ENCODE measurements at regions not wholly inside any gene's neighbourhood (a gene's known extent, or its start where the extent isn't known, plus 50 kb on each side); places are given as distances from the start of the nearest gene placed in this dataset.
A peak's percentile ranks its signal among the peaks of the same experiment; 100 is the strongest.

- TF ChIP-seq SNAI1 (CRISPR knock-in tag; IDR thresholded peaks at IDR 0.05; ENCODE audit: borderline replicate concordance) (no peak), ZNF180 (CRISPR knock-in tag; IDR thresholded peaks at IDR 0.05; ENCODE audit: borderline replicate concordance, low read depth) (no peak), HMGXB3 (CRISPR knock-in tag; IDR thresholded peaks at IDR 0.05; ENCODE audit: borderline replicate concordance) (no peak), ZNF468 (CRISPR knock-in tag; IDR thresholded peaks at IDR 0.05) (no peak), ZNF512 (CRISPR knock-in tag; IDR thresholded peaks at IDR 0.05) (no peak), HNRNPUL1 (IDR thresholded peaks at IDR 0.05; ENCODE audit: low read depth, low read length) (no peak), MXI1 (IDR thresholded peaks at IDR 0.05; ENCODE audit: borderline replicate concordance, low read depth, low read length) (no peak)
Measured at GRCh38 chr10:28355376-28355775, 52.5 kb upstream of the MPP7 start (continued).

- Histone ChIP-seq H3K9ac (ENCODE audit: insufficient read depth, low read depth, low read length) (no peak overlapping the region), H3K9me3 (ENCODE audit: low read length) (no peaks in the 10 kb centered on the region), H4K20me1 (ENCODE audit: insufficient read depth, low read length) (no peaks in the 10 kb centered on the region), H3K36me3 (replicated peaks in 1 of 2; ENCODE audit: control insufficient read depth in 1 of 2, insufficient read depth in 2 of 2, low read length in 2 of 2) (no peaks in the 10 kb centered on the region), H3K27me3 (ENCODE audit: control insufficient read depth in 1 of 2, insufficient read depth in 2 of 2, low read length in 2 of 2) (no peaks in the 10 kb centered on the region), H3K4me3 (replicated peaks in 1 of 3; ENCODE audit: insufficient read depth in 1 of 3, low read depth in 2 of 3, low read length in 3 of 3) (no peak overlapping the region), H3K4me1 (ENCODE audit: insufficient read depth, low read length) (peaks cover 43% of the 10 kb centered on the region), H3K79me2 (ENCODE audit: insufficient read depth, low read length) (no peaks in the 10 kb centered on the region), H2AFZ (ENCODE audit: low read length) (no peak overlapping the region), H3K27ac (ENCODE audit: extremely low read length, insufficient read depth, low read length) (no peak overlapping the region), H3K4me2 (ENCODE audit: low read depth, low read length) (no peak overlapping the region)
- intact Hi-C loops (cut with micrococcal nuclease; ENCODE audit: unreplicated experiment) = no loop called here
- in situ Hi-C loops (cut with HindIII; ENCODE audit: extremely low pct_ligation_motif_present, low pct_unique_long_range_greater_than_20kb) = no loop called here
- DNase-seq (ENCODE audit: low spot score) (no peak), ATAC-seq (no peak), FAIRE-seq (no peak)
- TF ChIP-seq FOSL2 (CRISPR knock-in tag; IDR thresholded peaks at IDR 0.05) = 0 out of 2 replicates have a peak, but pooled peaks have one; percentile 23
- no peak for TF ChIP-seq FOXO4 (CRISPR knock-in tag; conservative IDR thresholded peaks at IDR 0.05)
- TF ChIP-seq MAFG (CRISPR knock-in tag; IDR thresholded peaks at IDR 0.05) = 0 out of 2 replicates have a peak, but pooled peaks have one; percentile 48
- peak; percentile 95 for TF ChIP-seq ZNF770 (CRISPR knock-in tag; IDR thresholded peaks at IDR 0.05)
- TF ChIP-seq CEBPG (CRISPR knock-in tag; IDR thresholded peaks at IDR 0.05) = 0 out of 2 replicates have a peak, but pooled peaks have one; percentile 5
- no peak for TF ChIP-seq NFIB (CRISPR knock-in tag; IDR thresholded peaks at IDR 0.05; ENCODE audit: borderline replicate concordance)
- peak; percentile 89 for TF ChIP-seq SRSF9 (IDR thresholded peaks at IDR 0.05; ENCODE audit: borderline replicate concordance, insufficient read depth, low read depth, low read length, poor library complexity, severe bottlenecking)
- no peak for TF ChIP-seq AGO2 (optimal IDR thresholded peaks at IDR 0.05; ENCODE audit: low read depth, low read length)
- CTCF ChIA-PET (ENCODE audit: low intra/inter-chr PET ratio, low total read pairs) = no interaction called here
- WGBS (ENCODE audit: low lambda C conversion rate) = 97% methylated on average over 3 of the region's 3 CpGs
- BruUV-seq (replicated peaks) = no TSS peak
- POLR2A ChIA-PET = no interaction called here
Measured at GRCh38 chr10:28359334-28359733, 56.5 kb upstream of the MPP7 start.

Measured in HepG2 (cell line).